ENCODE measurements at regions not wholly inside any gene's neighbourhood (a gene's known extent, or its start where the extent isn't known, plus 50 kb on each side); places are given as distances from the start of the nearest gene placed in this dataset.

GRCh38 chr13:83995930-83996329, 113.7 kb upstream of the SLITRK1 start:
- DNase-seq: no peak

GRCh38 chr13:83992566-83993358, 110.5 kb upstream of the SLITRK1 start:
- no peak for DNase-seq

GRCh38 chr13:83987394-83987793, 105.1 kb upstream of the SLITRK1 start:
- DNase-seq: no peak

- DNase-seq: no peak
Observed at GRCh38 chr13:83984793-83985192, 102.5 kb upstream of the SLITRK1 start.

DNA sequence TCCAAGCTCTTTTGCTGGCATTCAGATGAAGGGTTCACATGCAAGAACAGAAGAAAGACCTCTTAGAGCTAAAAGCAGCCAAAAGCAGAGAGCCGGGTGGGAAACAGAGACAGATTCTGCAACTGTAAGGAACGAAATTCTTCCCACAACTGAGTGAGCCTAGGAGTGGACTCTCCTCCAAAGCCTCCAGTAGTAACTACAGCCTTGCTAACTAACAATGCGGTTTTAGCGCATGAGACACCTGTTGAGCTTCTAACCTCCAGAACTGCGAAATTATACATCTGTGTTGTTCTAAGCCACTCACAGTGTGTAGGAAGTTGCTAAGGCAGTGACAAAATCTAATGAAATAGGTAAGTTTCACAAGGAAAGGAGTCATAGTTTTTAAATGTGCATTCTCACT, 98.1 kb upstream of the SLITRK1 start:
- DNase-seq: no peak

- no peak for DNase-seq
Observed at GRCh38 chr13:83975655-83976165, 93.4 kb upstream of the SLITRK1 start.

- no peak for DNase-seq
Observed at GRCh38 chr13:83958531-83958930, 76.3 kb upstream of the SLITRK1 start.

- no peak for DNase-seq
Observed at GRCh38 chr13:83955011-83955410, 72.7 kb upstream of the SLITRK1 start.

DNA sequence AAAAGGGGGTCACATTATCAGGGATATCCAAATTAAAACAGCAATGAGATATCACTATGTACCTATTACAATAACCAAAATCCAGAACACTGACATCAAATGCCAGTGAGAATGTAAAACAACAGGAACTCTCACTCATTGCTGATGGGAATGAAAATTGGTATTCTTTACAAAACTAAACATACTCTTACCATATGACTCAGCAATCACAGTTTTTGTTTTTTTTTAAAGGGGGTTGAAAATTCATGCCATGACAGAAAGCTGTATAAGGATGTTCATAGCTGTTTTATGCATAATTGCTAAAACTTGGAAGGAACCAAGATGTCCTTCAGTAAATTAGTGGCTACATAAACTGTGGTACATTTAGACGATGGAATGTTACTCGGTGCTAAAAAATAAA, 71.6 kb upstream of the SLITRK1 start:
- no peak for DNase-seq

DNA sequence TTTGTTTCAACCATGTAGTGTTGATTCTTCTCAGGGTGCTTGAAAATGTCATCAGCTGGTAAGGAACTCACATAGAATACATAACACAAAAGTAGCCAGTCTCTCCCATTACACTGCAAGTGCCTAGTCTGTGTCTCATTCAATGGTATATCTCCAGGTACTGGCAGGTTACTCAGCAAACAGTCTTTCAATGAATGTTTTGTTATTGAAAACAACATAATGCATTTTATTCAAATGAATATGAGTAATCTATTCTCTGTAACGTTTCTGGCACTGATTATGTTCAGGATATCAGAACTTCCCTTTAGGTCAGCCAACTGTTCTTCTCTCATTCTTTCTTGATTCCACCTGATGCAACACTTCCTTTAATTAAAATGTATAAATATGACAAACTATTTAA, 68.0 kb upstream of the SLITRK1 start:
- no peak for DNase-seq

- DNase-seq: no peak
Observed at GRCh38 chr13:83943530-83944279, 61.4 kb upstream of the SLITRK1 start.

GRCh38 chr13:83941701-83942335, 59.5 kb upstream of the SLITRK1 start:
- DNase-seq: no peak

- DNase-seq: no peak
Observed at GRCh38 chr13:83940742-83941141, 58.5 kb upstream of the SLITRK1 start.

GRCh38 chr13:83937579-83937978, 55.3 kb upstream of the SLITRK1 start:
- DNase-seq: no peak

- DNase-seq: no peak
Observed at GRCh38 chr13:83935566-83935965, 53.3 kb upstream of the SLITRK1 start.
